MCF 10A (cell line): ENCODE measurements at regions not wholly inside any gene's neighbourhood (a gene's known extent, or its start where the extent isn't known, plus 50 kb on each side); places are given as distances from the start of the nearest gene placed in this dataset.

Source experiments
- BruUV-seq: library from RNA; stranded (reverse); fragments of 400-500 nt; replicated peaks from 2 replicates; lab custom pipeline; 2021; lab: Mats Ljungman, UMichigan
- CTCF ChIA-PET: fragments of 300-600 bp; sonication (Branson Sonifier 250); formaldehyde crosslinking; extraction: SDS; loops from one replicate; lab custom pipeline; 2021; ENCODE audit warnings: antibody characterized with exemption, inconsistent platforms; lab: Yijun Ruan, JAX
- POLR2A ChIA-PET: fragments of 300-600, 350-650 bp; sonication (Branson Sonifier 250); formaldehyde crosslinking; extraction: SDS; loops from one replicate; lab custom pipeline; 2020; ENCODE audit warnings: antibody characterized with exemption, inconsistent platforms; lab: Yijun Ruan, JAX
- DNase-seq: peaks from one replicate; pipeline ENCODE4 v3.0.0-alpha.2; 2018; ENCODE audit not compliant: unreplicated experiment
- H3K27ac Mint-ChIP-seq: one replicate; pipeline ENCODE4 v1.8.0; 2022; ENCODE audit warnings: mild to moderate bottlenecking, low read depth, mixed read lengths; ENCODE audit not compliant: unreplicated experiment
- H3K27me3 Mint-ChIP-seq: one replicate; pipeline ENCODE4 v1.8.0; 2022; ENCODE audit warnings: mixed read lengths; ENCODE audit not compliant: insufficient read depth, unreplicated experiment
- H3K36me3 Mint-ChIP-seq: one replicate; pipeline ENCODE4 v1.8.0; 2022; ENCODE audit warnings: mild to moderate bottlenecking, moderate library complexity, mixed read lengths; ENCODE audit not compliant: insufficient read depth, unreplicated experiment
- H3K4me1 Mint-ChIP-seq: one replicate; pipeline ENCODE4 v1.8.0; 2022; ENCODE audit warnings: mixed read lengths; ENCODE audit not compliant: insufficient read depth, unreplicated experiment
- H3K4me3 Mint-ChIP-seq: one replicate; pipeline ENCODE4 v1.8.0; 2022; ENCODE audit warnings: mild to moderate bottlenecking, moderate library complexity, mixed read lengths; ENCODE audit not compliant: unreplicated experiment
- H3K9me3 Mint-ChIP-seq: one replicate; pipeline ENCODE4 v1.8.0; 2022; ENCODE audit warnings: mixed read lengths; ENCODE audit not compliant: unreplicated experiment
- CTCF ChIP-seq: fragments of 200-600 bp; IDR thresholded peaks from one replicate; pipeline ENCODE4 v1.8.0; 2022; ENCODE audit warnings: antibody characterized with exemption, mild to moderate bottlenecking; ENCODE audit not compliant: unreplicated experiment
- intact Hi-C: fragments of 100-400 bp; cut with micrococcal nuclease; formaldehyde crosslinking; loops from 2 replicates; pipeline ENCODE4 v1.14.1; 2022

DNA sequence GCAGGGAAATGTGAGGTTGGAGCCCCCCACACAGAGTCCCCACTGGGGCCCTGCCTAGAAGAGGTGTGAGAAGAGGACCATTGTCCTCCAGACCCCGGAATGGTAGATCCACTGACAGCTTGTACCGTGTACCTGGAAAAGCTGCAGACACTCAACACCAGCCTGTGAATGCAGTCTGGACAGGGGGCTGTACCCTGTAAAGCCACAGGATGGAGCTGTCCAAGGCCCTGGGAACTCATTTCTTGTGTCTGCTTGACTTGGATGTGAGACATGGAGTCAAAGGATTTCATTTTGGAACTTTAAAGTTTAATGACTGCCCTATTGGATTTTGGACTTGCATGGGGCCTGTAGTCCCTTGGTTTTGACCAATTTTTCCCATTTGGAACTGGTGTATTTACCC is 535.0 kb upstream of the MEF2C start:
- Mint-ChIP-seq H3K4me3 (no peak overlapping the region), H3K36me3 (no peaks in the 10 kb centered on the region), H3K27me3 (no peaks in the 10 kb centered on the region), H3K4me1 (no peaks in the 10 kb centered on the region), H3K9me3 (no peaks in the 10 kb centered on the region), H3K27ac (no peak overlapping the region)
- no peak for TF ChIP-seq CTCF
- intact Hi-C loops, result no loop called here
- BruUV-seq, result no TSS peak
- ChIA-PET CTCF (no interaction called here), POLR2A (no interaction called here)
- DNase-seq, result no peak

GRCh38 chr5:89417515-89417914 is 534.5 kb upstream of the MEF2C start:
- ChIA-PET CTCF (no interaction called here), POLR2A (no interaction called here)
- Mint-ChIP-seq H3K27me3 (no peaks in the 10 kb centered on the region), H3K4me3 (no peak overlapping the region), H3K9me3 (no peaks in the 10 kb centered on the region), H3K27ac (no peak overlapping the region), H3K4me1 (no peaks in the 10 kb centered on the region), H3K36me3 (no peaks in the 10 kb centered on the region)
- intact Hi-C loops, result no loop called here
- no peak for DNase-seq
- no TSS peak for BruUV-seq
- no peak for TF ChIP-seq CTCF

GRCh38 chr5:89411891-89412290 is 528.9 kb upstream of the MEF2C start:
- H3K9me3 Mint-ChIP-seq, result no peaks in the 10 kb centered on the region
- no peak overlapping the region for H3K27ac Mint-ChIP-seq
- H3K27me3 Mint-ChIP-seq, result no peaks in the 10 kb centered on the region
- ChIA-PET CTCF (no interaction called here), POLR2A (no interaction called here)
- H3K4me1 Mint-ChIP-seq, result no peaks in the 10 kb centered on the region
- DNase-seq, result no peak
- no peak overlapping the region for H3K4me3 Mint-ChIP-seq
- no peak for TF ChIP-seq CTCF
- intact Hi-C loops, result no loop called here
- no peaks in the 10 kb centered on the region for H3K36me3 Mint-ChIP-seq
- no TSS peak for BruUV-seq

DNA sequence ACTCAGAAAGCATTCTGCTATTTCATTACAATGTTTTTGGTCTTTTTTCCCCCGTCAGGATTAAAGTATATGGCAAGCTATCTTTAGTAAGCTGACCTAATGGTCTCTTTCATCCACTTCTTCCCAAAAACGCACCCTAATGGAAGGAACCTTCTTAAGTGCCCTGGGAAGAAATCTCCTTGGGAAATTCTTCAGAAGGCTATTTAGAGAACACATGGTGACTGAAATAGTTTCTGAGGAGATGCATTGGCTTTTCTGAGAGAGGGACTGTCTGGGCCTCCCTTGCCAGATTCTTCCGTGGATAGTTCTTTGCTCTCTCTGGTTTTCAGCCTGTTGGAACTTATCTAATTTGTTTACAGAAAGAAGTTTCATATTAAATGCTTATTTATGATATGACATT is 524.1 kb upstream of the MEF2C start:
- Mint-ChIP-seq H3K27ac (no peak overlapping the region), H3K4me3 (no peak overlapping the region), H3K36me3 (no peaks in the 10 kb centered on the region), H3K4me1 (no peaks in the 10 kb centered on the region), H3K27me3 (no peaks in the 10 kb centered on the region), H3K9me3 (no peaks in the 10 kb centered on the region)
- CTCF ChIA-PET, result interaction anchor here (0.7 kb wide), 1 partner anchor 12 kb away, joined by 3 read pairs; no protein-coding TSS in a partner anchor
- no TSS peak for BruUV-seq
- intact Hi-C loops, result no loop called here
- no peak for TF ChIP-seq CTCF
- no peak for DNase-seq
- POLR2A ChIA-PET, result interaction anchor here (0.7 kb wide), 1 partner anchor 275 kb away, joined by 3 read pairs; no protein-coding TSS in a partner anchor
